Liver (tissue), 8 donors: ENCODE measurements at regions not wholly inside any gene's neighbourhood (a gene's known extent, or its start where the extent isn't known, plus 50 kb on each side); places are given as distances from the start of the nearest gene placed in this dataset.

Experiments
- DNase-seq: peaks from one replicate; pipeline ENCODE4 v3.0.0-alpha.2; 2017; ENCODE audit warnings: low spot score
- H3K27ac ChIP-seq, 2 donors: one replicate each; pipeline ENCODE4 v1.7.0; 2013; ENCODE audit warnings: inconsistent platforms in 2 of 2, low read length in 2 of 2, control low read depth in 1 of 2, low read depth in 1 of 2, mild to moderate bottlenecking in 1 of 2
- H3K27me3 ChIP-seq, 4 donors: one replicate each; pipeline versions ENCODE4 v1.6.1 to v1.7.0; 2013; ENCODE audit warnings: low read length in 3 of 4, inconsistent platforms in 1 of 4, mild to moderate bottlenecking in 1 of 4, moderate library complexity in 1 of 4; ENCODE audit not compliant: control insufficient read depth in 4 of 4, insufficient read depth in 4 of 4
- H3K36me3 ChIP-seq, 4 donors: one replicate each; pipeline versions ENCODE4 v1.6.1 to v1.7.0; 2013; ENCODE audit warnings: low read length in 3 of 4, mild to moderate bottlenecking in 3 of 4, low read depth in 1 of 4, moderate library complexity in 1 of 4; ENCODE audit not compliant: control insufficient read depth in 4 of 4, insufficient read depth in 3 of 4
- H3K4me1 ChIP-seq, 4 donors: one replicate each; pipeline versions ENCODE4 v1.6.1 to v1.7.0; 2013; ENCODE audit warnings: low read length in 3 of 4, mild to moderate bottlenecking in 3 of 4, moderate library complexity in 1 of 4; ENCODE audit not compliant: control insufficient read depth in 4 of 4, insufficient read depth in 4 of 4
- H3K4me3 ChIP-seq, 3 donors: one replicate each; pipeline versions ENCODE4 v1.6.1 to v1.7.0; 2013; ENCODE audit warnings: low read length in 3 of 3, control low read depth in 1 of 3, low read depth in 1 of 3, mild to moderate bottlenecking in 1 of 3
- H3K9ac ChIP-seq, 2 donors: one replicate each; pipeline ENCODE4 v1.7.0; 2013; ENCODE audit warnings: low read length in 2 of 2, mild to moderate bottlenecking in 2 of 2, moderate library complexity in 2 of 2, control low read depth in 1 of 2, low read depth in 1 of 2
- H3K9me3 ChIP-seq, 4 donors: one replicate each; pipeline versions ENCODE4 v1.6.1 to v1.7.0; 2013; ENCODE audit warnings: low read length in 3 of 4; ENCODE audit not compliant: control insufficient read depth in 4 of 4
- FOXA1 ChIP-seq: IDR thresholded peaks from 2 replicates; pipeline ENCODE4 v1.6.1; 2016; ENCODE audit warnings: antibody characterized with exemption
- FOXA2 ChIP-seq: IDR thresholded peaks from 2 replicates; pipeline ENCODE4 v1.6.1; 2016; ENCODE audit warnings: antibody characterized with exemption
- GABPA ChIP-seq, 2 donors: IDR thresholded peaks in 1 of 2; conservative IDR thresholded peaks in 1 of 2; 2 replicates each; pipeline ENCODE4 v1.6.1; 2016; ENCODE audit warnings: antibody characterized with exemption in 2 of 2, mild to moderate bottlenecking in 1 of 2, moderate library complexity in 1 of 2
- HNF4A ChIP-seq, 2 donors: conservative IDR thresholded peaks; 2 replicates each; pipeline ENCODE4 v1.6.1; 2016; ENCODE audit warnings: antibody characterized with exemption in 2 of 2, mild to moderate bottlenecking in 2 of 2
- JUND ChIP-seq, 2 donors: IDR thresholded peaks; 2 replicates each; pipeline ENCODE4 v1.6.1; 2016; ENCODE audit warnings: antibody characterized with exemption in 2 of 2
- NR2F2 ChIP-seq: IDR thresholded peaks from 2 replicates; pipeline ENCODE4 v1.6.1; 2016; ENCODE audit warnings: antibody characterized with exemption
- RAD21 ChIP-seq, 2 donors: IDR thresholded peaks; 2 replicates each; pipeline ENCODE4 v1.6.1; 2016; ENCODE audit warnings: antibody characterized with exemption in 2 of 2, mild to moderate bottlenecking in 2 of 2
- RXRA ChIP-seq, 2 donors: IDR thresholded peaks; 2 replicates each; pipeline ENCODE4 v1.6.1; 2017 to 2018; ENCODE audit warnings: antibody characterized with exemption in 2 of 2, mild to moderate bottlenecking in 1 of 2
- SP1 ChIP-seq: IDR thresholded peaks from 2 replicates; pipeline ENCODE4 v1.6.1; 2018; ENCODE audit warnings: antibody characterized with exemption, mild to moderate bottlenecking
- YY1 ChIP-seq: IDR thresholded peaks from 2 replicates; pipeline ENCODE4 v1.6.1; 2016; ENCODE audit warnings: antibody characterized with exemption, mild to moderate bottlenecking
- WGBS: extraction: QIAGEN DNeasy Blood & Tissue Kit; methylation state at CpG from one replicate; pipeline ENCODE4 v1.1.7; 2013; 5-methylcytosine and 5-hydroxymethylcytosine counted together
- TF ChIP-seq, protein P1 (sequence below): IDR thresholded peaks from 2 replicates; pipeline ENCODE4 v1.6.1; 2016; ENCODE audit warnings: antibody characterized with exemption
- TF ChIP-seq, protein P2 (sequence below): IDR thresholded peaks from 2 replicates; pipeline ENCODE4 v1.6.1; 2016; ENCODE audit warnings: antibody characterized with exemption
- TF ChIP-seq, protein P3 (sequence below): IDR thresholded peaks from 2 replicates; pipeline ENCODE4 v1.6.1; 2016; ENCODE audit warnings: antibody characterized with exemption
- TF ChIP-seq, protein P4 (sequence below): IDR thresholded peaks from 2 replicates; pipeline ENCODE4 v1.6.1; 2016; ENCODE audit warnings: antibody characterized with exemption, mild to moderate bottlenecking
- TF ChIP-seq, protein P5 (sequence below): fragments of 150-350 bp; IDR thresholded peaks from 2 replicates; pipeline ENCODE4 v1.5.1; 2017; ENCODE audit warnings: improper control_type of control experiment, low read depth, low read length; ENCODE audit not compliant: missing input control
- donor health status: healthy.
- donor health status: healthy.
- donor health status: healthy.
- donor health status: healthy.
- donor health status: healthy.

DNA sequence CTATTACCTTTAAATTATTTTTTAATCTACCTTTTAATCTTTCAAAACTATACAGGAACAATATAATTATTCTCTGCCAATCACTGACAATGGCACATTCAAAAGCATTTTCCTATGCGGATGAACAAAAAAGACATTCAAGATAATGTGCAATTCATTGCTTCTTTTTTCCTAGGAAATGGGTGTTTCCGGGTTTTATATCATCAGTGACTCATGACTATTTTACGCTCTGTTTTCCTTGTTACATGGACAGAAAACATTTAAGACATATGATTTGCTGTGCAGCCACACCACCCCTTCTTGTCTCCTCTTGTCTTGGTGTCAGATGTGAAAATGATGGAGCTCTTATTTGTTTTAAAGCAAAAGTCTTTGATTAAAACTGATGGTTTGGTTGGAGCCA lies 184.7 kb upstream of the LINC00305 start:
- no peak for TF ChIP-seq FOXA2
- TF ChIP-seq, protein P1, sequence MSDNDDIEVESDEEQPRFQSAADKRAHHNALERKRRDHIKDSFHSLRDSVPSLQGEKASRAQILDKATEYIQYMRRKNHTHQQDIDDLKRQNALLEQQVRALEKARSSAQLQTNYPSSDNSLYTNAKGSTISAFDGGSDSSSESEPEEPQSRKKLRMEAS = no peak
- no peak for TF ChIP-seq NR2F2
- no peak for TF ChIP-seq HNF4A (conservative IDR thresholded peaks at IDR 0.05)
- TF ChIP-seq YY1 = no peak
- TF ChIP-seq, protein P2, sequence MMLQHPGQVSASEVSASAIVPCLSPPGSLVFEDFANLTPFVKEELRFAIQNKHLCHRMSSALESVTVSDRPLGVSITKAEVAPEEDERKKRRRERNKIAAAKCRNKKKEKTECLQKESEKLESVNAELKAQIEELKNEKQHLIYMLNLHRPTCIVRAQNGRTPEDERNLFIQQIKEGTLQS = no peak
- no peak for TF ChIP-seq RAD21 (IDR thresholded peaks at IDR 0.05)
- TF ChIP-seq, protein P3, sequence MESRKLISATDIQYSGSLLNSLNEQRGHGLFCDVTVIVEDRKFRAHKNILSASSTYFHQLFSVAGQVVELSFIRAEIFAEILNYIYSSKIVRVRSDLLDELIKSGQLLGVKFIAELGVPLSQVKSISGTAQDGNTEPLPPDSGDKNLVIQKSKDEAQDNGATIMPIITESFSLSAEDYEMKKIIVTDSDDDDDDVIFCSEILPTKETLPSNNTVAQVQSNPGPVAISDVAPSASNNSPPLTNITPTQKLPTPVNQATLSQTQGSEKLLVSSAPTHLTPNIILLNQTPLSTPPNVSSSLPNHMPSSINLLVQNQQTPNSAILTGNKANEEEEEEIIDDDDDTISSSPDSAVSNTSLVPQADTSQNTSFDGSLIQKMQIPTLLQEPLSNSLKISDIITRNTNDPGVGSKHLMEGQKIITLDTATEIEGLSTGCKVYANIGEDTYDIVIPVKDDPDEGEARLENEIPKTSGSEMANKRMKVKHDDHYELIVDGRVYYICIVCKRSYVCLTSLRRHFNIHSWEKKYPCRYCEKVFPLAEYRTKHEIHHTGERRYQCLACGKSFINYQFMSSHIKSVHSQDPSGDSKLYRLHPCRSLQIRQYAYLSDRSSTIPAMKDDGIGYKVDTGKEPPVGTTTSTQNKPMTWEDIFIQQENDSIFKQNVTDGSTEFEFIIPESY = no peak
- TF ChIP-seq FOXA1 = no peak
- no peak for TF ChIP-seq RXRA (IDR thresholded peaks at IDR 0.05)
- no peak for TF ChIP-seq GABPA (IDR thresholded peaks at IDR 0.05 in 1 of 2, conservative IDR thresholded peaks at IDR 0.05 in 1 of 2)
- TF ChIP-seq, protein P4, sequence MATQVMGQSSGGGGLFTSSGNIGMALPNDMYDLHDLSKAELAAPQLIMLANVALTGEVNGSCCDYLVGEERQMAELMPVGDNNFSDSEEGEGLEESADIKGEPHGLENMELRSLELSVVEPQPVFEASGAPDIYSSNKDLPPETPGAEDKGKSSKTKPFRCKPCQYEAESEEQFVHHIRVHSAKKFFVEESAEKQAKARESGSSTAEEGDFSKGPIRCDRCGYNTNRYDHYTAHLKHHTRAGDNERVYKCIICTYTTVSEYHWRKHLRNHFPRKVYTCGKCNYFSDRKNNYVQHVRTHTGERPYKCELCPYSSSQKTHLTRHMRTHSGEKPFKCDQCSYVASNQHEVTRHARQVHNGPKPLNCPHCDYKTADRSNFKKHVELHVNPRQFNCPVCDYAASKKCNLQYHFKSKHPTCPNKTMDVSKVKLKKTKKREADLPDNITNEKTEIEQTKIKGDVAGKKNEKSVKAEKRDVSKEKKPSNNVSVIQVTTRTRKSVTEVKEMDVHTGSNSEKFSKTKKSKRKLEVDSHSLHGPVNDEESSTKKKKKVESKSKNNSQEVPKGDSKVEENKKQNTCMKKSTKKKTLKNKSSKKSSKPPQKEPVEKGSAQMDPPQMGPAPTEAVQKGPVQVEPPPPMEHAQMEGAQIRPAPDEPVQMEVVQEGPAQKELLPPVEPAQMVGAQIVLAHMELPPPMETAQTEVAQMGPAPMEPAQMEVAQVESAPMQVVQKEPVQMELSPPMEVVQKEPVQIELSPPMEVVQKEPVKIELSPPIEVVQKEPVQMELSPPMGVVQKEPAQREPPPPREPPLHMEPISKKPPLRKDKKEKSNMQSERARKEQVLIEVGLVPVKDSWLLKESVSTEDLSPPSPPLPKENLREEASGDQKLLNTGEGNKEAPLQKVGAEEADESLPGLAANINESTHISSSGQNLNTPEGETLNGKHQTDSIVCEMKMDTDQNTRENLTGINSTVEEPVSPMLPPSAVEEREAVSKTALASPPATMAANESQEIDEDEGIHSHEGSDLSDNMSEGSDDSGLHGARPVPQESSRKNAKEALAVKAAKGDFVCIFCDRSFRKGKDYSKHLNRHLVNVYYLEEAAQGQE = no peak
- TF ChIP-seq, protein P5, sequence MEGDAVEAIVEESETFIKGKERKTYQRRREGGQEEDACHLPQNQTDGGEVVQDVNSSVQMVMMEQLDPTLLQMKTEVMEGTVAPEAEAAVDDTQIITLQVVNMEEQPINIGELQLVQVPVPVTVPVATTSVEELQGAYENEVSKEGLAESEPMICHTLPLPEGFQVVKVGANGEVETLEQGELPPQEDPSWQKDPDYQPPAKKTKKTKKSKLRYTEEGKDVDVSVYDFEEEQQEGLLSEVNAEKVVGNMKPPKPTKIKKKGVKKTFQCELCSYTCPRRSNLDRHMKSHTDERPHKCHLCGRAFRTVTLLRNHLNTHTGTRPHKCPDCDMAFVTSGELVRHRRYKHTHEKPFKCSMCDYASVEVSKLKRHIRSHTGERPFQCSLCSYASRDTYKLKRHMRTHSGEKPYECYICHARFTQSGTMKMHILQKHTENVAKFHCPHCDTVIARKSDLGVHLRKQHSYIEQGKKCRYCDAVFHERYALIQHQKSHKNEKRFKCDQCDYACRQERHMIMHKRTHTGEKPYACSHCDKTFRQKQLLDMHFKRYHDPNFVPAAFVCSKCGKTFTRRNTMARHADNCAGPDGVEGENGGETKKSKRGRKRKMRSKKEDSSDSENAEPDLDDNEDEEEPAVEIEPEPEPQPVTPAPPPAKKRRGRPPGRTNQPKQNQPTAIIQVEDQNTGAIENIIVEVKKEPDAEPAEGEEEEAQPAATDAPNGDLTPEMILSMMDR = no peak
- no peak for TF ChIP-seq JUND (IDR thresholded peaks at IDR 0.05)
- no peak for TF ChIP-seq SP1
- DNase-seq = no peak
- no peak overlapping the region for H3K4me3 ChIP-seq
- WGBS = 81% methylated on average over 3 of the region's 3 CpGs
- H3K27ac ChIP-seq = no peak overlapping the region
- H3K9me3 ChIP-seq = no peaks in the 10 kb centered on the region
- H3K4me1 ChIP-seq = peaks cover 2 to 14% (median 7%) of the 10 kb centered on the region in 4 donors
- no peak overlapping the region for H3K9ac ChIP-seq
- H3K27me3 ChIP-seq = no peaks in the 10 kb centered on the region
- no peaks in the 10 kb centered on the region for H3K36me3 ChIP-seq

DNA sequence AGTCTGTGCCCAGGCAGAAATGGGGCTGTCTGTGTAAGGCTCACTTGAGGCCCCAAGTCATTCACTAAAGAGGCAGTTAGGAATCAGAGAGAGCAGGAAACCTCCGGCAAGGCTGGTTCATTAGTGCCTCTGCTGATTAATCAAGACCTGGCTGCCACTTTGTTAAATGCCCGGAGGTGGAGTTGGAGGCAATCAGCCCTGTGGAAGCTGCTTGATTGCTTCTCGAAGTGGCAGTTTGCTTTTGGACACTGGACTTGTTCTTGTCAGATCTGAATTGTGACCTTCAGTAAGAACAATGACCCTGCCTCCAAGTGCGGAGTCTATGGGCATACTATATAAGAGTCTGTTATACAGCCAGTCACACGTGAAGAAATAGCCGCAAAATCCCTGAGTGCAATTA lies 183.9 kb upstream of the LINC00305 start:
- Histone ChIP-seq H3K27ac (no peak overlapping the region), H3K4me3 (no peak overlapping the region), H3K9me3 (no peaks in the 10 kb centered on the region), H3K36me3 (no peaks in the 10 kb centered on the region), H3K27me3 (no peaks in the 10 kb centered on the region), H3K9ac (no peak overlapping the region), H3K4me1 (peaks cover 0 to 8% (median 2%) of the 10 kb centered on the region in 4 donors)
- no peak for DNase-seq
- no peak for TF ChIP-seq GABPA (IDR thresholded peaks at IDR 0.05 in 1 of 2, conservative IDR thresholded peaks at IDR 0.05 in 1 of 2)
- no peak for TF ChIP-seq RXRA (IDR thresholded peaks at IDR 0.05)
- TF ChIP-seq, protein P3 = no peak
- no peak for TF ChIP-seq HNF4A (conservative IDR thresholded peaks at IDR 0.05)
- TF ChIP-seq JUND (IDR thresholded peaks at IDR 0.05) = no peak
- TF ChIP-seq, protein P4 = no peak
- 85% methylated on average over 6 of the region's 6 CpGs for WGBS
